SK-N-SH (cell line): ENCODE measurements at regions not wholly inside any gene's neighbourhood (a gene's known extent, or its start where the extent isn't known, plus 50 kb on each side); places are given as distances from the start of the nearest gene placed in this dataset.

ENCODE experiments used
- CHD2 ChIP-seq: fragments of 150-350 bp; IDR thresholded peaks from 2 replicates; pipeline ENCODE4 v1.6.1; 2018; ENCODE audit warnings: low read length; ENCODE audit not compliant: partially characterized antibody
- EP300 ChIP-seq, 2 experiments: IDR thresholded peaks; 2 replicates each; pipeline versions ENCODE4 v1.4.0 to v1.6.1; 2012; ENCODE audit warnings: borderline replicate concordance in 1 of 2, low read depth in 1 of 2, low read length in 1 of 2
- JUND ChIP-seq: IDR thresholded peaks from 2 replicates; pipeline ENCODE4 v1.4.0; 2012
- MXI1 ChIP-seq: IDR thresholded peaks from 2 replicates; pipeline ENCODE4 v1.6.1; 2012; ENCODE audit warnings: mild to moderate bottlenecking, low read depth, low read length, improper control_type of control experiment
- POLR2AphosphoS5 ChIP-seq: IDR thresholded peaks from 2 replicates; pipeline ENCODE4 v1.6.1; 2012; ENCODE audit warnings: low read depth, low read length
- RAD21 ChIP-seq: IDR thresholded peaks from 2 replicates; pipeline ENCODE4 v1.6.1; 2012; ENCODE audit warnings: mild to moderate bottlenecking, low read length
- RFX5 ChIP-seq: IDR thresholded peaks from 2 replicates; pipeline ENCODE4 v1.6.1; 2012; ENCODE audit warnings: mild to moderate bottlenecking, improper control_type of control experiment, low read length
- SMC3 ChIP-seq: IDR thresholded peaks from 2 replicates; pipeline ENCODE4 v1.6.1; 2012; ENCODE audit warnings: low read depth, low read length, improper control_type of control experiment
- TAF1 ChIP-seq: IDR thresholded peaks from 2 replicates; pipeline ENCODE4 v1.6.1; 2012; ENCODE audit warnings: low read depth, mild to moderate bottlenecking, low read length, moderate library complexity, borderline replicate concordance
- TCF12 ChIP-seq: IDR thresholded peaks from 2 replicates; pipeline ENCODE4 v1.4.0; 2012
- TF ChIP-seq, protein P1 (sequence below): fragments of 200-600 bp; sonication (generic); IDR thresholded peaks from 2 replicates; pipeline ENCODE4 v1.6.1; 2017; ENCODE audit warnings: antibody characterized with exemption, mild to moderate bottlenecking, moderate library complexity
- TF ChIP-seq, protein P2 (sequence below): IDR thresholded peaks from 2 replicates; pipeline ENCODE4 v1.6.1; 2012; ENCODE audit warnings: mild to moderate bottlenecking, low read depth, low read length, moderate library complexity
- TF ChIP-seq, protein P3 (sequence below): IDR thresholded peaks from 2 replicates; pipeline ENCODE4 v1.4.0; 2012; ENCODE audit warnings: low read depth

DNA sequence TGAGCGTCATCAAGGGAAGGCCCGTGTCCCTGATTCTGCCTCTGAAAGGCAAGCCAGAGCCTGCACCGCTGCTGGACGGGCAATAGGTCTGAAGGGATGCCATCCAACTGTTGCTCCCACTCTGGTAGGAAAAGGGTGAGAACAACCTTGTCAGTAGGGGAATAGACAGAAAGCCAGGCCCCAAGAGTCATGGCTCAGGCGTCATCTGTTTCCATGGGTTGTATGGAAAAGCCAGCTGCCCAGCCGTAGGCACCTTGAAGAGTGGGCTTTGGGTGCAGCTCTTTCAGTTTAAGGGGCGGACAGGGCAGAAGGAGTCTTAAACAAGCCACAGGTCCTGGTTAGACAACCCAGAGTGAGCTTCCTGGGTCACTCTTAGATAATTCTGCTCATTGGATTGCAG lies 66.5 kb downstream of the RNF6 start:
- TF ChIP-seq, protein P1, sequence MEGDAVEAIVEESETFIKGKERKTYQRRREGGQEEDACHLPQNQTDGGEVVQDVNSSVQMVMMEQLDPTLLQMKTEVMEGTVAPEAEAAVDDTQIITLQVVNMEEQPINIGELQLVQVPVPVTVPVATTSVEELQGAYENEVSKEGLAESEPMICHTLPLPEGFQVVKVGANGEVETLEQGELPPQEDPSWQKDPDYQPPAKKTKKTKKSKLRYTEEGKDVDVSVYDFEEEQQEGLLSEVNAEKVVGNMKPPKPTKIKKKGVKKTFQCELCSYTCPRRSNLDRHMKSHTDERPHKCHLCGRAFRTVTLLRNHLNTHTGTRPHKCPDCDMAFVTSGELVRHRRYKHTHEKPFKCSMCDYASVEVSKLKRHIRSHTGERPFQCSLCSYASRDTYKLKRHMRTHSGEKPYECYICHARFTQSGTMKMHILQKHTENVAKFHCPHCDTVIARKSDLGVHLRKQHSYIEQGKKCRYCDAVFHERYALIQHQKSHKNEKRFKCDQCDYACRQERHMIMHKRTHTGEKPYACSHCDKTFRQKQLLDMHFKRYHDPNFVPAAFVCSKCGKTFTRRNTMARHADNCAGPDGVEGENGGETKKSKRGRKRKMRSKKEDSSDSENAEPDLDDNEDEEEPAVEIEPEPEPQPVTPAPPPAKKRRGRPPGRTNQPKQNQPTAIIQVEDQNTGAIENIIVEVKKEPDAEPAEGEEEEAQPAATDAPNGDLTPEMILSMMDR, result no peak
- TF ChIP-seq POLR2AphosphoS5, result no peak
- TF ChIP-seq EP300 (IDR thresholded peaks at IDR 0.05; ENCODE audit: borderline replicate concordance in 1 of 2, low read depth in 1 of 2, low read length in 1 of 2), result no peak
- TF ChIP-seq RFX5, result peak; percentile 59; the same call in 1 of the 2 replicates
- TF ChIP-seq TAF1, result no peak
- TF ChIP-seq, protein P2, sequence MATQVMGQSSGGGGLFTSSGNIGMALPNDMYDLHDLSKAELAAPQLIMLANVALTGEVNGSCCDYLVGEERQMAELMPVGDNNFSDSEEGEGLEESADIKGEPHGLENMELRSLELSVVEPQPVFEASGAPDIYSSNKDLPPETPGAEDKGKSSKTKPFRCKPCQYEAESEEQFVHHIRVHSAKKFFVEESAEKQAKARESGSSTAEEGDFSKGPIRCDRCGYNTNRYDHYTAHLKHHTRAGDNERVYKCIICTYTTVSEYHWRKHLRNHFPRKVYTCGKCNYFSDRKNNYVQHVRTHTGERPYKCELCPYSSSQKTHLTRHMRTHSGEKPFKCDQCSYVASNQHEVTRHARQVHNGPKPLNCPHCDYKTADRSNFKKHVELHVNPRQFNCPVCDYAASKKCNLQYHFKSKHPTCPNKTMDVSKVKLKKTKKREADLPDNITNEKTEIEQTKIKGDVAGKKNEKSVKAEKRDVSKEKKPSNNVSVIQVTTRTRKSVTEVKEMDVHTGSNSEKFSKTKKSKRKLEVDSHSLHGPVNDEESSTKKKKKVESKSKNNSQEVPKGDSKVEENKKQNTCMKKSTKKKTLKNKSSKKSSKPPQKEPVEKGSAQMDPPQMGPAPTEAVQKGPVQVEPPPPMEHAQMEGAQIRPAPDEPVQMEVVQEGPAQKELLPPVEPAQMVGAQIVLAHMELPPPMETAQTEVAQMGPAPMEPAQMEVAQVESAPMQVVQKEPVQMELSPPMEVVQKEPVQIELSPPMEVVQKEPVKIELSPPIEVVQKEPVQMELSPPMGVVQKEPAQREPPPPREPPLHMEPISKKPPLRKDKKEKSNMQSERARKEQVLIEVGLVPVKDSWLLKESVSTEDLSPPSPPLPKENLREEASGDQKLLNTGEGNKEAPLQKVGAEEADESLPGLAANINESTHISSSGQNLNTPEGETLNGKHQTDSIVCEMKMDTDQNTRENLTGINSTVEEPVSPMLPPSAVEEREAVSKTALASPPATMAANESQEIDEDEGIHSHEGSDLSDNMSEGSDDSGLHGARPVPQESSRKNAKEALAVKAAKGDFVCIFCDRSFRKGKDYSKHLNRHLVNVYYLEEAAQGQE, result no peak
- no peak for TF ChIP-seq TCF12
- no peak for TF ChIP-seq CHD2
- TF ChIP-seq, protein P3, sequence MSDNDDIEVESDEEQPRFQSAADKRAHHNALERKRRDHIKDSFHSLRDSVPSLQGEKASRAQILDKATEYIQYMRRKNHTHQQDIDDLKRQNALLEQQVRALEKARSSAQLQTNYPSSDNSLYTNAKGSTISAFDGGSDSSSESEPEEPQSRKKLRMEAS, result no peak
- TF ChIP-seq RAD21, result no peak
- TF ChIP-seq SMC3, result no peak
- TF ChIP-seq MXI1, result no peak
- no peak for TF ChIP-seq JUND
